HCT116 (cell line): ENCODE measurements at regions not wholly inside any gene's neighbourhood (a gene's known extent, or its start where the extent isn't known, plus 50 kb on each side); places are given as distances from the start of the nearest gene placed in this dataset.

Experiments
- ATAC-seq: fragments of 200-7000 bp; cut with Tn5 transposase; 2 replicates; pipeline ENCODE4 v1.9.1; 2020; ENCODE audit warnings: mild to moderate bottlenecking, moderate library complexity
- BruUV-seq: library from RNA; stranded (reverse); fragments of 400-500 nt; replicated peaks from 2 replicates; lab custom pipeline; 2021; lab: Mats Ljungman, UMichigan
- CTCF ChIA-PET: fragments of 300-600 bp; sonication (Branson Sonifier 250); formaldehyde crosslinking; loops from one replicate; lab custom pipeline; 2021; ENCODE audit warnings: antibody characterized with exemption; lab: Charles Lee
- POLR2A ChIA-PET: fragments of 300-600, 350-600 bp; sonication (Branson Sonifier 250); formaldehyde crosslinking; loops from one replicate; lab custom pipeline; 2021; ENCODE audit warnings: antibody characterized with exemption; lab: Charles Lee
- RAD21 ChIA-PET, 2 experiments: fragments of 300-600 bp; sonication (Branson Sonifier 250); formaldehyde crosslinking; loops; one replicate each; lab custom pipeline; 2023; ENCODE audit warnings: low total read pairs in 2 of 2; ENCODE audit not compliant: uncharacterized antibody in 2 of 2, unreplicated experiment in 2 of 2, low non-redundant PET in 1 of 2; lab: Charles Lee
- DNase-seq: peaks from one replicate; pipeline ENCODE4 v3.0.0-alpha.2; 2010; ENCODE audit warnings: low read depth, low spot score
- H2AFZ ChIP-seq: fragments of 200-600 bp; shearing (Covaris generic), sonication (generic); 2 replicates; pipeline ENCODE4 v1.6.1; 2017; ENCODE audit warnings: low read depth, mixed run types, mixed read lengths, antibody characterized with exemption, low read length; ENCODE audit not compliant: poor library complexity, severe bottlenecking
- H3K27ac ChIP-seq: 2 replicates; pipeline ENCODE4 v1.5.1; 2012; ENCODE audit warnings: low read depth, low read length
- H3K27me3 ChIP-seq: fragments of 200-600 bp; sonication (generic); 2 replicates; pipeline ENCODE4 v1.6.1; 2016; ENCODE audit warnings: mixed run types, low read length, mixed read lengths; ENCODE audit not compliant: insufficient read depth
- H3K36me3 ChIP-seq, 2 experiments: fragments of 200-500 bp in 1 of 2; fragments of 200-600 bp in 1 of 2; sonication (Bioruptor generic) in 1 of 2; sonication (generic) in 1 of 2; 2 replicates each; pipeline versions ENCODE4 v1.5.1 to v1.6.1; 2014 to 2016; ENCODE audit warnings: low read length in 2 of 2, inconsistent platforms in 1 of 2, mixed read lengths in 1 of 2, mixed run types in 1 of 2; ENCODE audit not compliant: insufficient read depth in 2 of 2, control insufficient read depth in 1 of 2
- H3K4me1 ChIP-seq, 2 experiments: fragments of 200-600 bp in 1 of 2; sonication (generic) in 1 of 2; 2 replicates each; pipeline versions ENCODE4 v1.5.1 to v1.6.1; 2012 to 2017; ENCODE audit warnings: low read length in 2 of 2, inconsistent platforms in 1 of 2, mild to moderate bottlenecking in 1 of 2, mixed read lengths in 1 of 2, mixed run types in 1 of 2, moderate library complexity in 1 of 2; ENCODE audit not compliant: insufficient read depth in 2 of 2, control insufficient read depth in 1 of 2
- H3K4me2 ChIP-seq: fragments of 200-600 bp; sonication (generic); 2 replicates; pipeline ENCODE4 v1.6.1; 2017; ENCODE audit warnings: mixed run types, low read length, mixed read lengths
- H3K4me3 ChIP-seq, 2 experiments: fragments of 200-600 bp in 1 of 2; sonication (generic) in 1 of 2; replicated peaks in 1 of 2; 2 replicates each; pipeline ENCODE4 v1.5.1; 2011 to 2016; ENCODE audit warnings: low read length in 2 of 2, control low read depth in 1 of 2, low read depth in 1 of 2, mild to moderate bottlenecking in 1 of 2, mixed read lengths in 1 of 2, mixed run types in 1 of 2
- H3K79me2 ChIP-seq: fragments of 200-600 bp; sonication (generic); 2 replicates; pipeline ENCODE4 v1.6.1; 2017; ENCODE audit warnings: mild to moderate bottlenecking, mixed run types, low read length, moderate library complexity, mixed read lengths; ENCODE audit not compliant: insufficient read depth
- H3K9ac ChIP-seq: fragments of 200-600 bp; sonication (generic); 2 replicates; pipeline ENCODE4 v1.6.1; 2016; ENCODE audit warnings: low read length, mixed read lengths
- H3K9me2 ChIP-seq: fragments of 200-600 bp; sonication (generic), shearing (Covaris generic); 2 replicates; pipeline ENCODE4 v1.6.1; 2017; ENCODE audit warnings: mixed run types, mild to moderate bottlenecking, moderate library complexity; ENCODE audit not compliant: insufficient read depth
- H3K9me3 ChIP-seq, 2 experiments: fragments of 200-500 bp in 1 of 2; fragments of 200-600 bp in 1 of 2; sonication (Bioruptor generic) in 1 of 2; sonication (generic) in 1 of 2; 2 replicates each; pipeline ENCODE4 v1.6.1; 2014 to 2017; ENCODE audit warnings: low read length in 2 of 2, mixed read lengths in 2 of 2, inconsistent platforms in 1 of 2, low read depth in 1 of 2, mild to moderate bottlenecking in 1 of 2, mixed run types in 1 of 2, moderate library complexity in 1 of 2; ENCODE audit not compliant: control insufficient read depth in 1 of 2, insufficient read depth in 1 of 2
- H4K20me1 ChIP-seq: fragments of 200-600 bp; sonication (generic), shearing (Covaris generic); 2 replicates; pipeline ENCODE4 v1.6.1; 2017; ENCODE audit warnings: mixed run types, mild to moderate bottlenecking, moderate library complexity; ENCODE audit not compliant: insufficient read depth
- ATF3 ChIP-seq: IDR thresholded peaks from 2 replicates; pipeline ENCODE4 v1.6.1; 2012
- CEBPB ChIP-seq: IDR thresholded peaks from 2 replicates; pipeline ENCODE4 v1.6.1; 2012; ENCODE audit warnings: low read depth
- EGR1 ChIP-seq: IDR thresholded peaks from 2 replicates; pipeline ENCODE4 v1.6.1; 2012; ENCODE audit warnings: low read depth
- ELF1 ChIP-seq: IDR thresholded peaks from 2 replicates; pipeline ENCODE4 v1.6.1; 2012; ENCODE audit warnings: low read depth, borderline replicate concordance
- EZH2 ChIP-seq: fragments of 200-600 bp; sonication (generic); IDR thresholded peaks from 2 replicates; pipeline ENCODE4 v1.6.1; 2017; ENCODE audit warnings: antibody characterized with exemption, mixed run types
- FOSL1 ChIP-seq: IDR thresholded peaks from 2 replicates; pipeline ENCODE4 v1.6.1; 2012; ENCODE audit warnings: low read depth
- JUND ChIP-seq: IDR thresholded peaks from 2 replicates; pipeline ENCODE4 v1.6.1; 2012
- MAX ChIP-seq: IDR thresholded peaks from 2 replicates; pipeline ENCODE4 v1.6.1; 2012
- POLR2A ChIP-seq: IDR thresholded peaks from 2 replicates; pipeline ENCODE4 v1.7.0; 2011; ENCODE audit warnings: borderline replicate concordance; ENCODE audit not compliant: insufficient read depth, insufficient read length; ENCODE audit errors: extremely low read depth
- POLR2AphosphoS5 ChIP-seq: IDR thresholded peaks from 2 replicates; pipeline ENCODE4 v1.6.1; 2011; ENCODE audit warnings: mild to moderate bottlenecking, low read depth, low read length, moderate library complexity
- RAD21 ChIP-seq: IDR thresholded peaks from 2 replicates; pipeline ENCODE4 v1.6.1; 2012; ENCODE audit warnings: low read depth, mild to moderate bottlenecking
- REST ChIP-seq: IDR thresholded peaks from 2 replicates; pipeline ENCODE4 v1.6.1; 2012; ENCODE audit warnings: low read depth
- TCF7L2 ChIP-seq: IDR thresholded peaks from 2 replicates; pipeline ENCODE4 v1.7.0; 2011; ENCODE audit warnings: borderline replicate concordance, inconsistent platforms; ENCODE audit not compliant: insufficient read depth, insufficient read length; ENCODE audit errors: extremely low read depth
- YY1 ChIP-seq: IDR thresholded peaks from 2 replicates; pipeline ENCODE4 v1.6.1; 2011; ENCODE audit warnings: low read length, low read depth, moderate library complexity, mild to moderate bottlenecking; ENCODE audit not compliant: insufficient replicate concordance; ENCODE audit errors: extremely low read depth
- ZBTB33 ChIP-seq: IDR thresholded peaks from 2 replicates; pipeline ENCODE4 v1.6.1; 2011; ENCODE audit warnings: mild to moderate bottlenecking, low read length, moderate library complexity; ENCODE audit not compliant: insufficient replicate concordance; ENCODE audit errors: extremely low read depth
- ZFX ChIP-seq: fragments of 450-650 bp; IDR thresholded peaks from 2 replicates; pipeline ENCODE4 v1.6.1; 2017
- ZNF274 ChIP-seq: fragments of 200-500 bp; sonication (Bioruptor generic); IDR thresholded peaks from 2 replicates; pipeline ENCODE4 v1.6.1; 2014; ENCODE audit warnings: mild to moderate bottlenecking, low read depth, low read length, inconsistent platforms
- intact Hi-C: fragments of 100-400 bp; cut with micrococcal nuclease; formaldehyde crosslinking; loops from 2 replicates; pipeline ENCODE4 v1.10.0; 2022

GRCh38 chr14:94962166-94962575 is 192.3 kb upstream of the GSC start (continued):
- TF ChIP-seq REST: no peak
- no peak for TF ChIP-seq JUND
- no peak for TF ChIP-seq EZH2
- no peak for TF ChIP-seq POLR2A
- TF ChIP-seq ELF1: no peak
- TF ChIP-seq FOSL1: no peak
- TF ChIP-seq ZNF274: no peak
- TF ChIP-seq ATF3: no peak
- TF ChIP-seq EGR1: no peak
- TF ChIP-seq RAD21: no peak

GRCh38 chr14:94961386-94962165 is 191.7 kb upstream of the GSC start:
- DNase-seq (no peak), ATAC-seq (no peak)
- RAD21 ChIA-PET: no interaction called here
- peaks cover 45% of the 10 kb centered on the region for H3K27me3 ChIP-seq
- H3K4me2 ChIP-seq: no peak overlapping the region
- H3K9me2 ChIP-seq: no peaks in the 10 kb centered on the region
- CTCF ChIA-PET: no interaction called here
- no peak overlapping the region for H3K27ac ChIP-seq
- intact Hi-C loops: no loop called here
- H3K79me2 ChIP-seq: no peaks in the 10 kb centered on the region
- POLR2A ChIA-PET: no interaction called here
- H3K36me3 ChIP-seq: no peaks in the 10 kb centered on the region
- no peak overlapping the region for H2AFZ ChIP-seq
- no peak overlapping the region for H3K4me3 ChIP-seq
- H4K20me1 ChIP-seq: no peaks in the 10 kb centered on the region
- no TSS peak for BruUV-seq
- no peaks in the 10 kb centered on the region for H3K9me3 ChIP-seq
- no peak overlapping the region for H3K9ac ChIP-seq
- H3K4me1 ChIP-seq: no peaks in the 10 kb centered on the region
- TF ChIP-seq RAD21 (no peak), YY1 (no peak), EGR1 (no peak), CEBPB (no peak), EZH2 (no peak), TCF7L2 (no peak), ATF3 (no peak), ELF1 (no peak), ZBTB33 (no peak), MAX (no peak), POLR2AphosphoS5 (no peak), ZFX (no peak)
